ENCODE measurements at regions not wholly inside any gene's neighbourhood (a gene's known extent, or its start where the extent isn't known, plus 50 kb on each side); places are given as distances from the start of the nearest gene placed in this dataset.

GRCh38 chr13:68107667-68108066 is 877.5 kb upstream of the PCDH9 start:
- no peak for TF ChIP-seq POLR2AphosphoS5 (IDR thresholded peaks at IDR 0.05)
- no peak for TF ChIP-seq CTCF (IDR thresholded peaks at IDR 0.05)
- no peak for TF ChIP-seq POLR2A (IDR thresholded peaks at IDR 0.05)

Measured in upper lobe of left lung (tissue), 4 donors.